Loucy (cell line): ENCODE measurements at regions not wholly inside any gene's neighbourhood (a gene's known extent, or its start where the extent isn't known, plus 50 kb on each side); places are given as distances from the start of the nearest gene placed in this dataset.
"Not testable (repeated sequence)": the region's sequence is repeated elsewhere in the genome, so short reads cannot be mapped to it uniquely, and the experiment has no call there.

ENCODE experiments used
- H2AFZ ChIP-seq: fragments of 200-600 bp; sonication (generic); 2 replicates; pipeline ENCODE4 v1.6.0; 2016; ENCODE audit warnings: antibody characterized with exemption, mild to moderate bottlenecking, low read length, moderate library complexity
- H3F3A ChIP-seq: fragments of 200-600 bp; 2 replicates; pipeline ENCODE4 v1.6.0; 2016; ENCODE audit warnings: antibody characterized with exemption, low read depth, mild to moderate bottlenecking
- H3K27me3 ChIP-seq: fragments of 200-600 bp; sonication (generic); 2 replicates; pipeline ENCODE4 v1.6.1; 2014; ENCODE audit warnings: low read length, mild to moderate bottlenecking; ENCODE audit not compliant: insufficient read depth, poor library complexity, severe bottlenecking
- H3K36me3 ChIP-seq: fragments of 200-600 bp; sonication (generic); 2 replicates; pipeline ENCODE4 v1.6.1; 2016; ENCODE audit warnings: low read length; ENCODE audit not compliant: insufficient read depth
- H3K4me1 ChIP-seq: fragments of 200-600 bp; sonication (generic); 2 replicates; pipeline ENCODE4 v1.5.1; 2014; ENCODE audit warnings: low read length, mild to moderate bottlenecking; ENCODE audit not compliant: insufficient read depth, poor library complexity, severe bottlenecking
- H3K4me2 ChIP-seq: fragments of 200-600 bp; sonication (generic); 2 replicates; pipeline ENCODE4 v1.6.0; 2014; ENCODE audit warnings: antibody characterized with exemption, low read length, low read depth, mild to moderate bottlenecking; ENCODE audit not compliant: poor library complexity, severe bottlenecking
- H3K4me3 ChIP-seq: fragments of 200-600 bp; sonication (generic); 2 replicates; pipeline ENCODE4 v1.5.1; 2014; ENCODE audit warnings: low read length, mild to moderate bottlenecking, mixed read lengths; ENCODE audit not compliant: poor library complexity, severe bottlenecking
- H3K79me2 ChIP-seq: fragments of 200-600 bp; sonication (generic); 2 replicates; pipeline ENCODE4 v1.6.1; 2014; ENCODE audit warnings: low read length; ENCODE audit not compliant: insufficient read depth
- H3K9ac ChIP-seq: fragments of 200-600 bp; sonication (generic); 2 replicates; pipeline ENCODE4 v1.6.0; 2014; ENCODE audit warnings: mild to moderate bottlenecking, low read depth, low read length, moderate library complexity; ENCODE audit not compliant: poor library complexity, severe bottlenecking
- H3K9me2 ChIP-seq: fragments of 200-600 bp; sonication (generic); replicated peaks from 2 replicates; pipeline ENCODE4 v1.6.1; 2016; ENCODE audit warnings: low read depth, low read length, mixed read lengths
- H3K9me3 ChIP-seq: fragments of 200-600 bp; sonication (generic); 2 replicates; pipeline ENCODE4 v1.6.1; 2014; ENCODE audit warnings: mild to moderate bottlenecking, antibody characterized with exemption, low read length, low read depth; ENCODE audit not compliant: insufficient read depth
- H4K20me1 ChIP-seq: fragments of 200-600 bp; sonication (generic); 2 replicates; pipeline ENCODE4 v1.6.0; 2014; ENCODE audit warnings: antibody characterized with exemption, low read length, mild to moderate bottlenecking; ENCODE audit not compliant: insufficient read depth, poor library complexity, severe bottlenecking
- EZH2phosphoT487 ChIP-seq: fragments of 200-600 bp; IDR thresholded peaks from 2 replicates; pipeline ENCODE4 v1.6.1; 2018; ENCODE audit warnings: antibody characterized with exemption, mild to moderate bottlenecking, moderate library complexity, borderline replicate concordance
- TF ChIP-seq, protein P1 (sequence below): fragments of 200-600 bp; sonication (generic); conservative IDR thresholded peaks from 2 replicates; pipeline ENCODE4 v1.5.1; 2014; ENCODE audit warnings: mild to moderate bottlenecking, antibody characterized with exemption, low read length

DNA sequence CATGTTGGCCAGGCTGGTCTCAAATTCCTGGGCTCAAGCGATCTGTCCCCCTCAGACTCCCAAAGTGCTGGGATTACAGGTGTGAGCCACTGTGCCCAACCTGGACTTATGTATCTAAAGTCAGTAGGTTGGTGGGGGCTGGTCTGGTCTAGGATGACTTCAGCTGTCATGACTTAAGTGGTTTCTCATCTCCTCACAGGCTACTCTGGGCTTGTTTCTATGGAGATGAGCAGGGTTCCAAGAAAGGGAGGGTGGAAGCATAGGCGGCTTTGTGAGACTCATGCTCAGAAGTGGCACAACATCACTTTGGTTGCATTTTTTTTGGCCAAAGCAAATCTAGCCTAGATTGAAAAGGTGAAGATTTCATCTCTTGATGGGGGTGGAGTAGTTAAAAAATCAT, 115.9 kb upstream of the IVNS1ABP start:
- H3K4me2 ChIP-seq: no peak overlapping the region
- no peaks in the 10 kb centered on the region for H3K36me3 ChIP-seq
- no peaks in the 10 kb centered on the region; the same call in 1 of the 2 replicates for H3K9me3 ChIP-seq
- H3K79me2 ChIP-seq: no peaks in the 10 kb centered on the region
- H3K4me1 ChIP-seq: no peaks in the 10 kb centered on the region
- H3F3A ChIP-seq: no peaks in the 10 kb centered on the region
- no peak overlapping the region for H3K4me3 ChIP-seq
- no peak overlapping the region for H3K9ac ChIP-seq
- H3K9me2 ChIP-seq: no peaks in the 10 kb centered on the region
- TF ChIP-seq, protein P1, sequence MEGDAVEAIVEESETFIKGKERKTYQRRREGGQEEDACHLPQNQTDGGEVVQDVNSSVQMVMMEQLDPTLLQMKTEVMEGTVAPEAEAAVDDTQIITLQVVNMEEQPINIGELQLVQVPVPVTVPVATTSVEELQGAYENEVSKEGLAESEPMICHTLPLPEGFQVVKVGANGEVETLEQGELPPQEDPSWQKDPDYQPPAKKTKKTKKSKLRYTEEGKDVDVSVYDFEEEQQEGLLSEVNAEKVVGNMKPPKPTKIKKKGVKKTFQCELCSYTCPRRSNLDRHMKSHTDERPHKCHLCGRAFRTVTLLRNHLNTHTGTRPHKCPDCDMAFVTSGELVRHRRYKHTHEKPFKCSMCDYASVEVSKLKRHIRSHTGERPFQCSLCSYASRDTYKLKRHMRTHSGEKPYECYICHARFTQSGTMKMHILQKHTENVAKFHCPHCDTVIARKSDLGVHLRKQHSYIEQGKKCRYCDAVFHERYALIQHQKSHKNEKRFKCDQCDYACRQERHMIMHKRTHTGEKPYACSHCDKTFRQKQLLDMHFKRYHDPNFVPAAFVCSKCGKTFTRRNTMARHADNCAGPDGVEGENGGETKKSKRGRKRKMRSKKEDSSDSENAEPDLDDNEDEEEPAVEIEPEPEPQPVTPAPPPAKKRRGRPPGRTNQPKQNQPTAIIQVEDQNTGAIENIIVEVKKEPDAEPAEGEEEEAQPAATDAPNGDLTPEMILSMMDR: no peak
- no peak for TF ChIP-seq EZH2phosphoT487
- H4K20me1 ChIP-seq: no peaks in the 10 kb centered on the region
- H3K27me3 ChIP-seq: no peaks in the 10 kb centered on the region
- no peak overlapping the region for H2AFZ ChIP-seq

DNA sequence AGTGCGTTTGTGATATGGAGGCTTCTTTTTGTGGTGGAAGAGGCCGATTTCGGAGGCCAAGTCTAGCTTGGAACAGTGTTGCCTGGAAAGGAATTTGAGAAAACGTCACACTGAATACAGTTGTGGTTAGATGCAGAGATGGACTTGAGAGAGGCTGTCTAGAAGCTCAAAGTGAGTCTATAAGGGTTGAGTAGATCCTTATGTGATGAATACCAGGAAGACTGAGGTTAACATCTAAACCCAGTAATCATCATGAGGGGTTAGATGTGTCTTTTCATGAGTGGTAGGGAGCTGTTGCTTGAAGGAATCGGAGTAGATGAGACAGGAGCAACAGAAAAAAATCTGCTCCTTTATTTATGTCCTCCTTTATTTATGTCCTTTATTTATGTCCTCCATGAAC, 114.6 kb upstream of the IVNS1ABP start:
- no peak overlapping the region for H2AFZ ChIP-seq
- H3F3A ChIP-seq: no peaks in the 10 kb centered on the region
- H3K4me2 ChIP-seq: no peak overlapping the region
- no peaks in the 10 kb centered on the region for H3K4me1 ChIP-seq
- no peaks in the 10 kb centered on the region for H3K9me2 ChIP-seq
- no peaks in the 10 kb centered on the region for H3K79me2 ChIP-seq
- H4K20me1 ChIP-seq: no peaks in the 10 kb centered on the region
- no peaks in the 10 kb centered on the region; the same call in 1 of the 2 replicates for H3K9me3 ChIP-seq
- H3K9ac ChIP-seq: no peak overlapping the region
- TF ChIP-seq EZH2phosphoT487: no peak
- TF ChIP-seq, protein P1: no peak
- H3K36me3 ChIP-seq: no peaks in the 10 kb centered on the region
- H3K27me3 ChIP-seq: no peaks in the 10 kb centered on the region
- no peak overlapping the region for H3K4me3 ChIP-seq

DNA sequence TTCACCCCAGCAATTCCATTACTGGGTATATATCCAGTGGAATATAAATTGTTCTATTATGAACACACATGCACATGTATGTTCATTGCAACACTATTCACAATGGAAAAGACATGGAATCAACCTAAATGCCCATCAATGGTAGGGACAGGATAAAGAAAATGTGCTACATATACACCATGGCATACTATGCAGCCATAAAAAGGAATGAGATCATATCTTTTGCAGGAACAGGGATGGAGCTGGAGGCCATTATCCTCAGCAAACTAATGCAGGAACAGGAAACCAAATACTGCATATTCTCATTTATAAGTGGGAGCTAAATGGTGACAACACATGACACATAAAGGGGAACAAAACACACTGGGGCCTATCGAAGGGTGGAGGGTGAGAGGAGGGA, 112.6 kb upstream of the IVNS1ABP start:
- not testable (repeated sequence) for H3K79me2 ChIP-seq

DNA sequence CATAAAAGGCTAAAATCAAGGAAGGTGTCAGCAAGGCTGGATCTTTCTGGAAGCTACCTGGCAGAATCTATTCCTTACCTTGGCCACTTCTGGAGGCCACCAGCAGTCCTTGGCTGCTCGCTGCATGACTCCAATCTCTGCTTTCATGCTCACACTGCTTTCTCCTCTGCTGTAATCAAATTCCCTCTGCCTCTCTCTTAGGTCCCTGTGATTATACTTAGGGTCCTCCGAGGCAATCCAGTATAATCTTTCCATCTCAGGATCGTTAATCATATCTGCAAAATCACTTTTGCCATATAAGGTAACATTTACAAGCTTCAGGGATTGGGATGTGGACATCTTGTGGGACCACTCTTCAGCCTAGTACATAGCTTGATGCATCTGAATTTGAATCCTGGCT, 110.7 kb upstream of the IVNS1ABP start:
- H3K4me1 ChIP-seq: no peaks in the 10 kb centered on the region
- H3K79me2 ChIP-seq: no peaks in the 10 kb centered on the region
- H3K27me3 ChIP-seq: no peaks in the 10 kb centered on the region
- H4K20me1 ChIP-seq: no peaks in the 10 kb centered on the region
- no peaks in the 10 kb centered on the region for H3K9me2 ChIP-seq
- no peaks in the 10 kb centered on the region; the same call in 1 of the 2 replicates for H3K9me3 ChIP-seq
- no peak overlapping the region for H3K4me2 ChIP-seq
- no peak overlapping the region for H2AFZ ChIP-seq
- no peaks in the 10 kb centered on the region for H3K36me3 ChIP-seq
- no peaks in the 10 kb centered on the region for H3F3A ChIP-seq
- TF ChIP-seq, protein P1: no peak
- TF ChIP-seq EZH2phosphoT487: no peak
- H3K9ac ChIP-seq: no peak overlapping the region
- no peak overlapping the region for H3K4me3 ChIP-seq

More for the DNA sequence above, 112.6 kb upstream of the IVNS1ABP start:
- H3K9me3 ChIP-seq, H2AFZ ChIP-seq, H3K4me3 ChIP-seq, H3K27me3 ChIP-seq, H3K4me1 ChIP-seq, H4K20me1 ChIP-seq, H3K36me3 ChIP-seq, H3K9me2 ChIP-seq, H3F3A ChIP-seq, H3K9ac ChIP-seq, H3K4me2 ChIP-seq: not testable (repeated sequence)
